Superior temporal gyrus (tissue), 1 donor: ENCODE measurements at regions not wholly inside any gene's neighbourhood (a gene's known extent, or its start where the extent isn't known, plus 50 kb on each side); places are given as distances from the start of the nearest gene placed in this dataset.

ENCODE experiments used
- DNase-seq: peaks from one replicate; pipeline ENCODE4 v3.0.0-alpha.2; 2016; ENCODE audit errors: extremely low spot score

DNA sequence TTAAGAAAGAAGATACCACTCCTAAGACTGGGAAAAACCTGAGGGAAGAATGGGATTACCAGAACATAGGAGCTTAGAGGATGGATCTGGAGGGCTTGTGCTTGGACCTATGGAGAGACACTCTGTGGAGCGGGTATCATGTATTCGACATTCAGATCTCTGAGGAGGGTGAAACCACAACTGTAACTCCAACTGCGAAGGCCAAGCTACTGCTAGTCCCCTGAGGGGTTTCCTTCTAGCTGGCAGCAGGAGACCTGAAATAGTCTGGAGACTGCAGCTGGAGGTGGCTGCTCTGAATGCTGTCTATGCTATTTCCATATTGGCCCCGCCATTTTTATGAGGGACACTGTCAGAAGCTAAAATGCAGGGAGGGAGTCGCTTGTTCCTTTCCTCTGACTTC is 462.3 kb downstream of the PTPRC start:
- no peak for DNase-seq

DNA sequence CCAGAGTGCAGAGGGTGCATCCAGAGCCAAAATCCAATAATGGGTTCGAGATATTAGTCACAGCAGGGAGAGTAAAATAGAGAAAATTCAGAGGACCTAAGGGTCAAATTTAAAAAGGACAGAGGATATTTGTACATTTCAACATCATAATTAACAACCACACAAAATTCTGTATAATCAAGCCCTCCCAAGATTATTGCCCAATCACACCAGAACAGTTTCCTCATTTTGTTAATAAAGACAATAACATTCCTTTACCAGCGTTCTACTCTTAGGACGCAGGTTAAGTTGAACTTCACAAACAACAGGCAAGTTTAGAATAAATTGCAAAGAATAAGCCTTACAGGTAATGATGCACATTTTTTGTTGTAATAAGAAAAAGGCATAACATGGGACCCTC is 462.8 kb downstream of the PTPRC start:
- no peak for DNase-seq

DNA sequence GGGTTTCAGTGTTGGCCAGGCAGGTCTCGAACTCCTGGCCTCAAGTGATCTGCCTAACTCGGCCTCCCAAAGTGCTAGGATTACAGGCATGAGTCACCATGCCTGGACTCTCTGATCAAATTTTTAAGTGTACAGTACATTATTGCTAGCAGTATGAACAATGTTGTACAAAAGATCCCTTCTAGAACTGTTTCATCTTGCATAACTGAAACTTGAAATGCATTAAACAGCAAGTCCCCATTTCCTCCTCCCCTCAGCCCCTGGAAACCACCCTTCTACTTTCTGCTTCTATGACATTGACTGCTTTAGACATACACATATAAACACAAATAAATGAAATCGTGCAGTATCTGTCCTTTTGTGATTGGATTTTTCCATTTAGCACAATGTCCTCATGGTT is 463.4 kb downstream of the PTPRC start:
- DNase-seq: no peak

DNA sequence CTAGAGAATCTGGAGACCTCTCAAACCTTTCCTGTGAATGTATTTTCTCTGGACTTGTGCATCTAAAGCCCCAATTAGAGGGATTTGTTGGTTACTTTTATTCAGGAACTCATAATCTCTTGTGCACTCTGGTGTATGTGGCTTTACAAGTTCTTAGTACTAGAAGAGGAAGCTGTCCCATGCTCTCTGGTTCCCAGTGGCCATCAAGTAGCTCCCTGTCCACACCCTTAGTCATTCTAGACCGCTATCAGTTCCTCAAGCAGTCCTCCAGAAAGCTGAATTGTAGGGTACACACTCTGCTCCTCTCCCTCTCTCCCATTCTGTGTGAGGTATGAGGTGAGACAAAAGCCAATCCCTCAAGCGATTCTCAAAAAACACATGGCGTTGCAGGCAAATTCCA is 470.3 kb downstream of the PTPRC start:
- DNase-seq: no peak

DNA sequence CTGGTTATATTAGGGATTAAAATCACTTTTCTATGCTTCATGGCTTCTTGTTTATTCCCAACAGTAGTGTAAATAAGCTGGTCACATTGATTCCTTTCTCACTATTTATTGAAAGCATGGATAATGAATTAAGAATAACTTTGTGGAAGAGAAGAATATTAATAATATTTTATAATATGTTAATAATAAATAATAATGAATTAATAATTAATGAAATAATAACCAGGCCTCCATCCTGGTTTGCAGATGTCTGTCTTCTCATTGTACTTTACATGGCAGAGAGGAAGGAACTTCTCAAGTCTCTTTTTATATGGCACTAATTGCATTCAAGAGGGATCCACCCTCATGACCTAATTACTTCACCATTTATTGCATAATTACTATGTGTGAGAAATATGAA is 473.5 kb downstream of the PTPRC start:
- DNase-seq: no peak

DNA sequence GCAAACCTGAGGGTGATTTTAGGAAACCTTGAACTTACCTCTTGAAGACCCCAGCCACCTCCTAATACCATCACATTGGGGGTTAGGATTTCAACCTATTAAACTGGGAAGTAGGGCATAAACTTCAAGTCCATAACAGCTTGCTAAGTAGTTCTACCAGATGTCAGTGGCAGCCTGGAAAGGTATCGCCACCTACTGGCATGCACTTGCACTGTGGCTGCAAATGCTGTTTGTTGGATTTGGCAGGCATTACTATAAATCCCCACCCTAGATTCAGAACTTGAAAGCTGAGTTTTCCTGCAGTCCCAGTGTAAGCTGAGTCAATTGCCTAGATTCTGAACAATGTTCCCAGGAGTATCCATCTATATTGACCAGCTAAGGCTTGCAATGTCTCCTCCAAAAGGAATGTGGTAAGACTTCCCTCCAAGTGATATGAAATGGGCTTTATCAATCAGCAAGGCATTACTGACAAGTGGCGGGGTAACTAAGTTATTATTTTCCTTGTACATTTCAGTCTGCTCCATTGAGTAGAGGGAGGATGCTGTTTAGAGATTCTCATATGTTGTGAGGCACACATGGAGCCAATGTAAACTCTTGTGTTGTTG is 474.5 kb downstream of the PTPRC start:
- DNase-seq: peak; percentile 87

DNA sequence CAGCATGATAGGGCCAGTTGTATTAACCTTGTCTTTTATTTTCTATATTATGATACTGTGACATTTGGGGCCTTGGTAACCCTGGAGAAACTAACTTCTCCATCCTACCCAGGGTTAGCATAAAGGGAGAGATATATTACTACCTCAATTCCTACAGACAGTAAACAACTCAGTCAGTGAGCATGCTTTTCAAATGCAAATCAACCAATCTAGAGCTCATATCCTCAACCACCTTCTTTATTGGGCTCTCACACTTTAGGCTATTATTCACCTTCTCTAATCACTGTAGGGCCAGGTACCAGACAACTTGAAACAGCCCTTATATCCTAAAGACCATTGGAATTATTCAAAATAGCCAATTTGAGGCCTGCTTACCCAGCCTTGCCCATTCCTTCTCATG is 477.6 kb downstream of the PTPRC start:
- DNase-seq: no peak

DNA sequence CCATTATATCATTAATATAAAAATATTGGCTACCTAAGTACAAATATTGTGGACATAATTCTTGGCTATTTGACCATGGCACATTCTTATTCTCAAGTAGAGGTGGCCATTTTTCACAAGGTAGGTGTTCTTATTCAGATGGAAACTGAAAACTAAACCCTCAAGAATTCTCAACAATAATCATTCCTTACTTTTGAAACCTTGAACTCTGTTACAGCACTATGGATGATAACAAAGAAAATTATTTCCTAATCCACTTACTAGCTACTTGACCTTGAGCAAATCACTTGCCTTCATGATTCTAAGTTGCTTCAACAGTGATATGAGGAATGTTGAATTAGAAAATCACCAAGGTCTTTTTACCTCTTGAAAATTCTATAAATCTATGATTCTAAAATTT is 482.2 kb downstream of the PTPRC start:
- DNase-seq: no peak

DNA sequence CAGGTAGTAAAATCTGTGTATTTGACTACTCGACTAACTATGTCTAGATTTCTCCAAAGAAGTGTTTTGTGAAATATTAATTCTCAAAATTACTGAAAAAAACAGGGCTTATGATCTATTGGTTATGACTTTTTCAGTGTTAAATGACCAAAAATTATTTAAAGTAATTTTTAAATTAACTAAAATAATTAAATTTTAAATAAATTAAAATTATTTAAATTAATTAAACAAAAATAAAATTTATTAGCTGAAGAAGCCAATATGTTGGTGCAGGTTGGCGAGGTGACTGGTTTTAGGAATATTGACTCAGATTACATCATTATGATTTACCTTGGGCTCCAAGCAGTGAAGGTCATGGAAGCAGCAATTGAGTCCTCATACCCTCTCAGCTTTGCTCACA is 483.2 kb downstream of the PTPRC start:
- no peak for DNase-seq

DNA sequence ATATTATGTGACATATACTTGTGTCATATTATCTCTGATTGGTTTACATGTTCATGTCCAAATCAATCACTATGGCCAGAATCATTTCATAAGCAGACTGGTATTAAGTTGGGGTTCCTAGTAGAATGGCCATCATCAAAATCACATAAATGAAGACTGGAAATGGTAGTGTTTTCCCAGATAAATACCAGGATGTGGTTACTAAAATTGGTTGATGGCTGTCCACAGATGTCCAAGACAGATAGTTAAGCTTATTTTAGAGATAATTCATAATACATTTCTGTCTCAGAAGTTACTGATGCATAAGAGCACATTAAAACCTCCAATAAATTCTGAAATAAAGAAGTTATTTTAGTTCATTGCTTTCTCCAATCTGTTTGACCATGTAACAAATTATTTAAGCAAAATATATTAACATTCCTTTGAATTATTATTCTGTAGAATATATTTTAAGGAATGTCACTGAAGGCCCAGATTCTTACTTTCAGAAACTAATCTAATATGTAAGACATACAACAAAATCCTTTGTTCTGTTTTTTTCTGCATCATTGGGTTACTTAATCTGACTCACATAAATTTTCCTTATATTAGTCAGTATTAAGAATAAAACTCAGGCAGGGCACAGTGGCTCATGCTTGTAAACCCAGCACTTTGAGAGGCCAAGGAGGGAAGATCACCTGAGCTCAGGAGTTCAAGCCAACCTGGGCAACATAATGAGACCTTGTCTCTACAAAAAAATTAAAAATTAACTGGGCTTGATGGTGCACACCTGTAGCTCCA is 483.9 kb downstream of the PTPRC start:
- no peak for DNase-seq

DNA sequence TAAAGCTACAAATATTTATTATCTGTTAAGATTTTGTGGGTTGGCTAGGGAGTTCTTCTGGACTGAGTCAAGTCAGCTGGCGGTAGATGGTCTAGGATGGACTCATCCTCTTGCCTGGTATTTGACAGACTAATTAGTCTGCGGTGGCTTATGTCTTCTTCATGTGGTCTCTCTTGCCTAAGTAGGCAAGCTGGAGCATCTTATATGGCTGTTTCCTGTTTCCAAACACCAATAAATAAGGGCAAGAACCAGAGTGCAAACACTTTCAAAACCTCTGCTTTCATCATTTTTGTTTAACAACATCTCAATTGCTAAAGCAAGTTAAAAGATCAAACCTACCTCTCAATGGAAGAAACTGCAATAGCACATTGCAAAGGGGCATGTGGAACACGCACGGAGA is 484.8 kb downstream of the PTPRC start:
- DNase-seq: no peak

DNA sequence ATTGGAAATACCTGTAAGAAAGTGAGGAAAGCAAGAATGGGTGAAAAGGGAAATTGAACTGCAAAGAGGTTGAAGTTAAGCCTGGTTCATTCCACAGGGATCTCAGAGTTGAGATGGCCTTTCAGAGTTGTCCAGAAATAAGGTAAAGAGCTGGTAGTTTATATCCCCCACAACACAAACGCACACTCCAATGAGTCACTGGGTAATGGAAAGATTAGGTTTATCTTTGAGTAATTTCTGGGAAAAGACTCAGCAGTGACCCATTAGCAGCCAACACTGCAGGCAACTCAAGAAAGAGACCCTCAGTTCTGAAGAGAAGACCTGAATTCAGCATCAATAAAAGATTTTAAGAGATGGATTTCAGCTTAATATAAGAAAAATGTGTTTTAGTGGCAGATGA is 485.5 kb downstream of the PTPRC start:
- DNase-seq: no peak

DNA sequence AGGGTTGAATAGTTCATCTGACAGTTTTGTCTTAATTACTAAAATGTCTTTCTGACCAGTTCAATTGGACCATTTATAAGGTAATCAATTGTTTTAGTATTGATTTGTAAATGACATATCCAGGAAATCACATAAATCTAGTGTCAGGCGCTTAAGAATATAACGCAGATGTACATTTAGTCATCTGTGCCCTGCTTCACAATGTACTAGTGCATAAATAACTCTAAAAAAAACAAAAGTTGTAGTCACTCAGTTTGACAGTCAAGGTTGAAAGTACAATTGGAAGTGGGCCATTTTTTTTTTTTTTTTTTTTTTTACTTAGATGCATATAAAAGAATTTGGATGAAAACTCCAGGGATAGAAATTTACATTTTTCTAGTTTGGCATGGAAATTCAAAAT is 490.4 kb downstream of the PTPRC start:
- no peak for DNase-seq

DNA sequence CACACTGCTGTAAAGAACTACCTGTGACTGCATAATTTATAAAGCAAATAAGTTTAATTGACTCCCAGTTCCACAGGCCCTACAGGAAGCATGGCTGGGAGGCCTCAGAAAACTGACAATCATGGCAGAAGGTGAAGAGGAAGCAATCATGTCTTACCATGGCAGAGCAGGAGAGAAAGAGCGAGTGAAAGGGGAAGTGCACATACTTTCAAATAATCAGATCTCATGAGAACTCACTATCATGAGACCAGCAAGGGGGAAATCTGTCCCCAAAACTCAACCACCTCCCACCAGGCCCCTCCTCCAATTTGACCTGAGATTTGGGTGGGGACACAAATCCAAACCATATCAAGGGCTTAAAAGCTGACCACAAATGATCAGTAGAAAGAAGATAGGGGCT is 493.2 kb downstream of the PTPRC start:
- DNase-seq: no peak

DNA sequence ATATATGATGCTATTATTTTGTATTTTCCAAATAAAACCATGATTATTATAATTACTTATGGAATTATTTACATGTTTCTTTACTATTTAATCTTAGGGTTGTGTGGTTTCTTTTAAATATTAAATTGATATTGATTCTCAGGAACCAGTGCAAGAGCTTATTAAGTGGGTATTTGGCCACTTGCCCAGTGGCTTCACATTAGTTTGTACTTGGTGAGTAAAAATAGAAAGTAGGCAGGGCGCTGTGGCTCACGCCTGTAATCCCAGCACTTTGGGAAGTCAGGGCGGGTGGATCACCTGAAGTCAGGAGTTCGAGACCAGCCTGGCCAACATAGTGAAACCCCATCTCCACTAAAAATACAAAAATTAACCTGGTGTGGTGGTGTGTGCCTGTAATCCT is 497.1 kb downstream of the PTPRC start:
- no peak for DNase-seq

DNA sequence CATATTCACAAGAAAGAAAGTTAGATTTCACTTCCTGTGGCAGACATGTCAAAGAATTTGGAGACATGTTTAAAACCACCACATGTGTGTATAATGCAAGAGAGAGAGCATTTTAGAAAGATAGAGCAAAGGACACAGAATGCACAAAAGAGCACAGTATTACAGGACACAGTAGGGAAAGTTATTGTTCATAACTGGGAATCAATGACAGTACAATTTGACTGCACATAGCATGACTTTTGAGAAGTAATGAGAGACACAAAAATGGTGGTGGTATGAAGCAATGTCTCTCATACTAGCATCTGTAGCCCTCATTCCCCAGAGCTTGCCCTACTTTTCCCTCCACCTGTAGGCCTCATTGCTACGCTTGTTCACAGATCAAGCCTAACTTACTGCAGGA is 499.2 kb downstream of the PTPRC start:
- no peak for DNase-seq

DNA sequence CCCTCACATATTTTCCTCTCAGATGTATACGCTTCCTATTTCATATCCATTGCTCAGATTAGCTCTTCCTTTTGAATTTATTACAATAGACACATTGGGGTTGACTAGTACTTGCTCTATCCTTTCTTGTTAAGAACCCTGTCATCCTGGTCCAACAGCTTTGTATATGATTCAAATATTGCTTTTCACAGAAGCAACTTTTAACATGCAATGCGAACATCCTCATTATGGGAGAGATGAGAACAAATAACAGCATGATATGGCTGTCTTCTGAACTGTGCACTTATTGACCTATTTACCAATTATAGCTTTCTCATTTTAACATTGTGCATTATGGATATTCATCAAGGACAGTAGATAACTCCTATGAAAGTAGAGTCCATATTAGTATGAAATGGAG is 510.8 kb downstream of the PTPRC start:
- no peak for DNase-seq

DNA sequence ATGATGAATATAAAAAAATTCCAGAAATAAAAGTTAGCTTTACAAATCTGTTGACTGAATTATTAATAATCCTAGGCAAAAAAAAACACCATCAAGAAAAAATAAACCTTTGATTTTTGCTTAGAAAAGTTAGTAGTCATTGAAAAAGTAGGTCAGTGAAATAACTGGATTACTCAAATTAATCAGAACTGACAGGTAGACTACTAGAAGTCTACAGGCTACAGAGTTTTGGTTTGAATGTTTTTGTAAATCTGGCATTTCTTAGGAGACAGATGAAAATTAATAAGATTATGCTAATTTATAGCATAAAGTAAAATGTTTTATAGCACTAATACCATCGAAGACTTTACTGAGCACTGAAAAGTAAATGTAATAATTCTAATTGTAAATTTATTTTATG is 511.9 kb downstream of the PTPRC start:
- no peak for DNase-seq

DNA sequence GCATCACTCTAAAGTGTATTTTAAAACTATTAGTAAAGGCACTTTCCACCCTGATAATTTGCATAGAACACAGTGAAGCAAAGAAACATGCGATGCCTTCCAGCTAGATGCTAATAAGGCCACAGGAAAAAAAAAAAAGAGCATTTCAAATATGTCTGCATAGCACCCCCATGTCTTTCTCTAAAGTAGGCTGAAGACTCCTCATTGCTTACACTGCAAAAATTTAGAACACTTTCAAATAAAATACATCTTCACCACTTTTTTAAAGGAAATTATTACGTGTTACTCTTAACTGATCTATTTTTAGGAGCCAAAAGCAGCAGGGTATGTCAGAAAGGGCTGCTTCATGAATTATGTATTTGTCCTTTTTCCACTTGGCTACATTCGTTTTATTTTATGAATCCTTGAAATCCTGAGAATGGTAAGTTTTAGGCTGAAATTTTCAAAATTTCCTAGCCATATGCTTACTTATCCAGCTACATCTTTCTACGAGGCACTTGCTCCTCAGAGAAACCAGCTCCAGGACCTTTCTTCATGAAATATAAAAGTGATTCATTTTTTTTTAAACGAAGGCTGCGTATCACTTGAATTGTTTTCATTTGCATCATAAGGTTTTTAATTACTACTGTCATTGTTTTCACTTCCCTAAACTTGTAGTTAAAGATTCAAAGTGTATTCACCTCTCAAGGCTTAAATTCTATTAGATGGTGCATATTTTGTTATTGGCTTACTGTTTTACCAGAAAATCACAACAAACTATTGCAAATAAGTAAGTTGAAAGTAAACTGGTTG is 513.0 kb downstream of the PTPRC start:
- DNase-seq: peak; percentile 29

DNA sequence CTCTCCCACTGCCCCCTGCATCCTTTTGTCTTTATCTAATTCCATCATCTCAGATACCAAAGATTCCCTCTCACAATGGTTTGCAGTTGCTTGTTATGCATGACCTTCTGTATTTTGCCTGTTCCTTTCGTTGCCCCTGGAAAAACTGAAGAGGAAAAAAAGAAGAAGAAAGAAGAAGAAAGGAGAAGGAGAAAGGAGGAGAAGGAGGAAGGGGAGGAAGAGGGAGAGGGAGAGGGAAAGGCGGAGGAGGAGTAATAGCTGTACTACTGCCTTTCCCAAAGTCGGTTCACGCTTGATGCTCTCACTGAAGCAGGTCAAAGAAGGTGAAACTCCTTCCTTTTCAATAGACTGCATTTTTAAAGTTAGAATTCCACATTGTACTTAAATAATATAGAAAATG is 513.8 kb downstream of the PTPRC start:
- DNase-seq: no peak

DNA sequence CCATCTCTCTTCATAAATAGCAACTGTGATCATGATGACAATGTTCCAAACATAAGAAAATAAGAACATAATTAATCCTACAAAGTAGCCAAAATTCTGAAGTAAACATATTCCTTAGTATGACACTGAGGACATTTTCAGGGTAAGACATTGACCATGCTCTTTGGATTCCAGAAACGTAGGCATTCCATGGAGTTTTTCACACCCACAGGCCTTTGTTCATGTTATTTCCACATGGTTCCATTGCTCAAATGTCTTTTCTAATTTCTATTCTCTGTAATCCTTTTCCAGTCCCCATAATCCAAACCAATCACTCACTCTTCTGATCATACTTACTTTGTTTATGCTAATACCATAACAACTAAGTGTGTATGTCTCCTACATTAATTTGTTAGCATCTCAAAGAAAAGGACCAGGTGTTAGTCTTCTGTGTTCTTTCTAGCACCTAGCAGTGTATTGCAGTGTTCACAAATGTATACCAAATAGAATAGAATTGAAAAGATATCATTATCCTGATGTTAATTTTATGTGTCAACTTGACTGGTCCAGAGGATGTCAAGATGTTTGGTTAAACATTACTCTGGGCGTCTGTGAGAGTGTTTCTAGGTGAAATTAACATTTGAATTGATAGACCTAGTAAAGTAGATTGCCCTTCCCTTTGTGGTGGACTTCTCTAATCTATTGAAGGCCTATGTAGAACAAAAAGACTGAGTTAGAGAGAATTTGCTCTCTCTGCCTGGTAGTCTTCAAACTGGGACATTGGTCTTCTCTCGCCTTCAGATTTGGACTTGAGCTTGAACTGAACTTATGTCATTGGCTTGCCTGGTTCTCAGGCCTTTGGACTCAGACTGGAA is 516.6 kb downstream of the PTPRC start:
- no peak for DNase-seq

DNA sequence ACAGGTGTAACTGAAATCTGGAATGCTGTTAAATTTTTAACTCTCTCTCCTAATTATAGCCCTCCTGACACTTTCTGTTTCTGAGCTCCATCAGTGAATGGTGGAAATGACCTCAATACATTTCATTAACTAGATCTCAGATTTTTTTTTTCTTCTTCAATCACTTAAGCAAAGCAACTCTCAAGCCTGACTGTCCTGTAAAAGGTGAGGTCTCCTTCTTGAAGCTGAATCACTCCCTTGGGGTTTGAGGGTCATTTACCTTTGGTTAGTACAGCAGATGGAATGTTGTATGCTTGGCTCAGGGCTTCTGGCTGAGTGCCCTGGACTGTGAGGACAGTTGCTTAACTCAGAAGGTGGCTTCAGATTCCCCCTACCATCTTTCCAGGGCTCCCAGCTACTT is 518.7 kb downstream of the PTPRC start:
- no peak for DNase-seq
